Inflammatory macrophage treated with lipopolysaccharide for 1 hour (primary cell): ENCODE measurements at regions not wholly inside any gene's neighbourhood (a gene's known extent, or its start where the extent isn't known, plus 50 kb on each side); places are given as distances from the start of the nearest gene placed in this dataset.

Experiments used
- DNase-seq, 2 donors: peaks; one replicate each; pipeline ENCODE4 v3.0.0-alpha.2; 2020 to 2022

GRCh38 chr3:168342946-168343850 is 247.5 kb upstream of the GOLIM4 start:
- DNase-seq = no peak

DNA sequence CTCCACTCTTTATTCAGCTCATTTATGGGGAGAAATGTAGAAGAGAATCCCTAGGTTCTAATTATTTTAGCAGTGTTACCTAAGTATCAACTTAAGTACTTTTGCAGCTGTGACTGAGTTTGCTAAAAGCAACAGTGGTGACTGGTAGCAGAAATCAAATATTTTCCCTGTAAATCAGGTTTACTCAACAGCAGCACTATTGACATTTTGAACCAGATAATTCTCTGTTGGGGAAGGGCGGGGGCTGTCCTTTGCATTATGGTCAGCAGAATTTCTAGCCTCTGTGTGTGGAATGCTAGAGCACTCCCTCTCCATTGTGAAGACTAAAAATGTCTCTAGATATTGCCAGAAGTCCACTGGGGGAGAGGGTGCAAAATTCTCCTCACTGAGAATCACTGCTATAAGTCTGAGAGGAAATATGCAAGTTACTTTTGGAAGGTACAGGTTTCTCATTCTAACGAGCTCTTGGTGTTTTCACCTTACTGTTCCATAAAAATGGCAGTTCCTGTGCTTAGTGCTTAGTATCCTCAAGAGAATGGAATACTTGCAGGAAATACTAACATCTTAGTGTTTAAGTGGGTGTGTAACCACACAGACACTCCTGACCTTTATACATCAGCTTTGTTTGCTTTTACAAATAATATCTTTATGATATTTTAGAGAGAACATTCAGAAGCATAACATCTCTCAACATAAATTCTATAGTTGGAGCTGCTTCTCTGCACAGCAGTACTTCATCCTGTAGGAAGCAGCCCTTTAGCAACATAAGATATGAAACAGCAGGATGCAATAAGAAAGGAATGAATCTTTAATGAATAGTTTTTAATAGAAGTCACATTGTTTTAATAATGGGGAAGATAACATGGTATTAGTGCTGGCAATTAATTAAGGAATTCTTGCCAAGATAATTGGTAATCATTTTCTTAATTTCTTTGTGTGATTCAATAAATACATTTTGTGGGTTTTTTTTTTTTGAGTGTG is 246.5 kb upstream of the GOLIM4 start:
- DNase-seq = no peak

DNA sequence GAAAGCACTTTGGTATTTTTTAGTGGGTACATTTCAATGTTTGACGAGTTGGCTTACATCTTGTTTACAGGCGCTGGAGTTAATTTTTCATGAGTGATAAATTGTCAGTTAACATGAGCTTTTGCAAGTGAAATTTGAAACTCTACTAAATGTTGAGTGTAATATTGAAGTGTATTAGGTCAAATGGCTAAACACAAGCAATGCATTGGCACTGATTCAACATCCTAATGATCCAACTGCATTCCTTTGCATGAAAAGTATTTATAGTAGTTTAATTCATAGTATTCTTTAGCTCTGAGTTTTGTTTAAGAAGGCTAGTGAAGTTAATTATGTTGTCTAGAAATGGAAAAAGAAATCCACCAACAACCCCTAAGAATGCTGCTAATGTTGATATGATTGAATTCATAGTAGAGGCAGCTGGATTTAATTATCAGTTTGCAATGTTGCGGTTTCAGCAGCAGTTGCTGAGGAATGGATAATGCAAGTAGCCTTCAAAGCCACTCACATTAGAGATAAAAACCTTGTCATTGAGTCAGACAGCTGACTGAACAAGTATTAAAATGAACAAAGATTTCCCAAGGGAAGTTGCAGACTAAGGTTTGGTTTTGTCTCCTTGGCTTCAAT is 245.6 kb upstream of the GOLIM4 start:
- DNase-seq = no peak

DNA sequence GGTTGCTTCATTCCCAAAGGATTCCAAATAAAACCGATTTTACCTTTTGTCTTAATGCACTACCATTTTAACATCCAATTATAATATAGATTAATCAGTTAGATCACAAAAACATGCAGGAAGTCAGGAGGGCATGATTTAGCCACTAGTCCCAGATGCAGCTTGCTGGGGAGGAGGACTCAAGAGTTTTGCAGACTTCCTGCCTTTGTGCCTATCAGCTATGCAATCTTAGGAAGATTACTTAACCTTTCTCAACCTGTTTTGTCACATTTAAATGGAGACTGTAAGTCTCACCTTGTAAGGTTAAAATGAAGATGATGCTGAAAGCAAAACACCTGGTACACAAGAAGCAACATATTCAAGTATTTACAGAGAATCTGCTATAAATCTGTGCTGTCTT is 242.4 kb upstream of the GOLIM4 start:
- DNase-seq = no peak

DNA sequence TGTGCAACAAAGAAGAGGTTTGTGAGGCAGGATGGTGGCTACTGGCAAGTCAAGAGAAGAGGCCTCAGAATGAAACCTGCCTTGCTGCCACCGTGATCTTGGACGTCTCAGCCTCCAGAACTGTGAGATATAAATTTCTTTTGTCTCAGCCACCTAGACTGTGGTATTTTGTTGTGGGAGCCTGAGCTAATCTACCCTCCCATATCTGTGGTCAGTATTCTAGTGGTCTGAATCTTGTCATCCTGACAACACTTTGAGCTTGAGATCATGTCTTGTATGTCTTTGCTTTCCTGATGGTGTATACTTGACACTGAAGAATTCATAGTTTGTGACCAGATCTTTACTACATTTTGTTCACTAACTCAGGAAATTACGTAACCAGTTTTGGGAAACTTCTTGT is 240.6 kb upstream of the GOLIM4 start:
- no peak for DNase-seq

DNA sequence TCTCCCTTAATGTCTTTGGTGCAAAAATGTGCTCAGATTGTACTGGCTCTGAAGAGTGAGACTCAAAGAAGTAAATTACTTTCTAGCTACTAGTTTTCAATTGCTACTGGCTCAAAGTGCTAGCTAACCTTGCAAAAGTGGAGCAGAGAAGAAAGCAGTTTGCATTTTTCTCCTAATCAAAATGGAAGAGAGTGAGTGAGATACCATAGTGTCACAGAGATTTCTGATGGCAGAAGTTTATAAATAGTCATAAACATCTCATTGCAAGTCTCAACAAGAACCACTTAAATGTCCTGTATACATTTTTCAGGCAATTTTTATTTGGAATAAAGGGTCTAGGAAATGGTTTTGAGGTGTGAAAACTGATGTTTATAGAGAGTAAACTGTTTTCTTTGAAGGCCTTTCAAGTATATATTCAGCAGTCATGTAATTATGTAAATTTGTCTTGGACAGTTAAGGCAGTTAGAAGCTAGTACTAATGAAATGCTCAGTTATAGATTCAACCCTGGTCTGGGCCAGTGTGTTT is 237.7 kb upstream of the GOLIM4 start:
- no peak for DNase-seq

DNA sequence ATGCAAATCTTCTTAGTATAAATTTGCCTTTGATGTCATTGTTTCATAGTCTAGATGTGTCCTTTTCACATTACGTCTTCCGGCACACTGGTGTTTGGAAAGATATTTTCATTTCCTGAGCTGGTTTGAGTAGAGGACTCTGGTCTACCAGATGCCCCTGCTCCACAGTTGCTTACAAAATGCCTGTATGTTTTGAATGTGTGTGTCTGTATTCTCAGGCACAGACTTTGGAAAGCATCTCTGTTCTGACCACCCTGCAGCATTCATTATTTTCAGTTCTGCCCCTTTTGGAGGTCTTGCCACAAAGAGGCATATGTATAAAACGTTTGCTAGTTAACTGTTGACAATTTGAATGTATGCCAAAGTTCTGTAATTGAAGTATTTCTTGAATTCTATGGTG is 236.0 kb upstream of the GOLIM4 start:
- DNase-seq = no peak

DNA sequence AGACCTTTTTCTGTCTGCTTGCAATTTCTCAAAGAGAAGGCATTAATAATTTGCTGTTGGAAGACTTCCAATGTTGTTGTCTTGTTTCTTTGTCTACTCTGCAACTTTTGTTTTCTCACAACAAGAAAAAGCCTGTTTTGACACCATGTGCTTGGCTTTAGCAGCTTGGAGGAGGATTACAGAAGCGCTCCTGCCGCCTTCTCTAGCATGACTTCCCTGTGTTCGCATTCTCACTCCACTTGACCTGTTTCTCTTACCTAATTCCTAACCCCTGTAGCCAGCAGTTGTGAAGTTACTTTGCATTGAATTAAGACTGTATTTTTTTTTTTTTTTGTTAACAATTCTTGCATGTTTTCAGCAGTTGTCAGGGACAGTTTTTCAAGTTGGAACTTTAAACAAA is 235.3 kb upstream of the GOLIM4 start:
- no peak for DNase-seq

GRCh38 chr3:168327856-168328255 is 232.1 kb upstream of the GOLIM4 start:
- DNase-seq = no peak

DNA sequence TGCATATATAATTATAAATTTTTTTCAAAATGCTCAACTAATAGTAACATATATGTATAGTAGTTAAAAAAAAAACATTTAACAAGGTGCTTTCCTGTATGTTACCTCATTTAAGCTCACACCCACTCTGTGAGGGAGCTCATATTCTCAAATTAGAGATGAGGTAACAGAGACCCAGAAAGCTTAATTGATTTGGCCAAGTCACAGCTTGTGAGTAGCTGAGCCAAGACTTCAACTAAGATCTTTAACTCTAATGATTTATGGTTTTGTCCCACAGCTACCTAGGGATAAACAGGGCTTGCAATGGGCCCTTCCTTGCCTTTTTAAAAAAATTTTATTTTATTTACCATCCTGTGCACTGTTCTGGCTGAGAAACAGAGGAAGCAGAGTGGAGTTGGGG is 230.0 kb upstream of the GOLIM4 start:
- no peak for DNase-seq

GRCh38 chr3:168322941-168323340 is 227.2 kb upstream of the GOLIM4 start:
- DNase-seq = no peak

- DNase-seq = no peak
Observed at GRCh38 chr3:168314166-168314565, 218.4 kb upstream of the GOLIM4 start.

- DNase-seq = no peak
Observed at GRCh38 chr3:168312984-168313383, 217.3 kb upstream of the GOLIM4 start.

- no peak for DNase-seq
Observed at GRCh38 chr3:168307893-168308292, 212.2 kb upstream of the GOLIM4 start.

DNA sequence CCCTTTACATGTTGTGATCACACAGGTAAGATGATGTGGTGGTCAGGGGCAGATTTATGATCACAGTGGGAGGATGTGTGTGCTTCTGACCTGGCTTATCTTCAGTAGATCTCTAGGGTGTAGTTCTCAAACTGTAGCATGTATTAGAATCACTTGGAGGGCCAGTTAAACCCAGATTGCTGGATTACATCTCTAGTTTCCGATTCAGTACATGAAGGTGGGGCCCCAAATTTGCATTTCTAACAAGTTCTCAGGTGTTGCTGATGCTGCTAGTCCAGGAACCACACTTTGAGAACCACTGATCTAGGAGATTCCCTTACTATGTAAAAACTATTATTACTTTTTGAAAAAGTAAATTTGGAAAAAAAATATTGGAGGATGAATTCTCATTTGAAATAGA is 199.3 kb upstream of the GOLIM4 start:
- no peak for DNase-seq

- no peak for DNase-seq
Observed at GRCh38 chr3:168292296-168292695, 196.6 kb upstream of the GOLIM4 start.

GRCh38 chr3:168289471-168290008 is 193.8 kb upstream of the GOLIM4 start:
- DNase-seq = no peak

DNA sequence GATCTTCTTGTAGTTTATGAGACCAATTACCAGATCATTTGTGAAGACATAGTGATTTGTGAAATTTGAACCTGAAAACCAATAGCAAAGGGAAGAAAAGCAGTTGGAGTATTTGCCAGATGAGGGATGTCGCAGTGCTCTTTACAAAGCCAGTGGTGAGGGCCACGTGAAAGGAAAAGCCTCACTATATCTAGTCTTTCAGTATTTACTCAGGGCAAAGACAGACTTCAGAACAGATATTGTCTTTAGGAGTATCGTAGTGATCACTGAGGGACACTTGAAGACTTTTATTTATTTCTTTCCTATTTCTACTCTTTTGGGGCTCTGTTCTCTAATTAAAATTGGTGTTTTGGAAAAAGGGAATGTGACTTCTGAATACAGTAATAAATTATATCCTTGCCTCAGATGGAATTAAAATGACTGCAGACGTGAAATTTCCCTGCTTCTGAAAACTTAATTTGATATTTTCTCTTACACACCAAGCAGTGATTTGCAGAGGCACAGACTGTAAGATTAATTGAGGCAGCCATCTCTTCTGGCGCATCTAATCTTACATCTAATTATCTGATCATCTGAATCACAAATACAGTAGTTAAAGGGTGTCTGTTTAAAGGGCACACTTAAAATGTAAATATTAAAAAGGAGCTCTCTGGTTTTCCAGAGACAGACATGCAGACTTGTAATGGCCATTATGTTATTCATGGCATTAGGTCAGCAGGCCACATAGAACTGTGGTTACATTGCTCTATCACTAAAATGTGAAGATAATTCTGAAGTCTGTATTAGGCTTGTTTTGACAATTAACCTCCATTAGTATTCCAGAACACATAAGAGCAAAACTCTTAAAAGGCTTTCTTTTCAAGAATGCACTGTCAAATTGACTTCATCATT is 193.0 kb upstream of the GOLIM4 start:
- no peak for DNase-seq

GRCh38 chr3:168285506-168285905 is 189.8 kb upstream of the GOLIM4 start:
- no peak for DNase-seq

DNA sequence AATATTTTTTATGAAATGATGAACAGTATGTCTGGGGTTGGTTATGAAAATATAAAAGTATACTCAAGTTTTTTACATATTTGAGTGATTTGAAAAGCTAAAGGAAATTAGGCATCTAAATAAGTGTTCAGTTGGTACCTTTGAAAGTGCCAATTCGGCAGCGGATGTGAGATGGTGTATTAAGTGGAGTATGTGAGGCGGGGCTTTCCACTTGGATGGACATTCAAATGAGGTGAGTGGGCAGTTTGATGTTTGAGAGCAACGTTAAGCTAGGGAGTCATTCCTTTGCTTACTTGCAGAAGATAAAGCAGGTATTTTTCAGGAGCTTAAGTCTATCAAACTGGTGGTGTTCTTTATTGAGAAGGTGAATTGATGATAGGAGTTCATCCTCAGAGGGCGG is 189.0 kb upstream of the GOLIM4 start:
- no peak for DNase-seq

DNA sequence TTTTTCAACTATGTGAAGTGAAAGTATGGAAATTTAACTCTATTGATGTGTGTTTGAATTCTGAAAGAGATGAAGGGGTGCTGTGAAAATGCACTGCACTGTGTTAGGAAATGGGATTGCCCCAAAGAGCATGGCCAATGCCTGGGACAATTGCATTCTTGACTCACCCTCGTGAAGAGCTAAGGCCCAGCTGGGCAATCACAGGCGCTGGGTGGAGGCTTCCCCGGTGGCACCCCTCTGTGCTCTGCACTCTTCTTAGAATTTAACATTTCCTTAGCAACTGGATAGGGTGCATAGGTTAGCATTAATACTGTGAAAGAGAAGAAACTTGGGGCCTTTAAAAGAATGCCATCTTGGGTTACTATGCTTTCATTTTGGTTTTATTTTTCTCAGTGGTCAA is 179.9 kb upstream of the GOLIM4 start:
- DNase-seq = no peak

- no peak for DNase-seq
Observed at GRCh38 chr3:168273917-168274316, 178.2 kb upstream of the GOLIM4 start.
